ENCODE measurements at regions not wholly inside any gene's neighbourhood (a gene's known extent, or its start where the extent isn't known, plus 50 kb on each side); places are given as distances from the start of the nearest gene placed in this dataset.

- TF ChIP-seq TAF1 (IDR thresholded peaks at IDR 0.05; ENCODE audit: borderline replicate concordance, low read depth, low read length): no peak
- no peak for TF ChIP-seq POLR2A (IDR thresholded peaks at IDR 0.05; ENCODE audit: low read depth, low read length)
Observed at GRCh38 chr20:51236421-51236820, 213.5 kb upstream of the KCNG1 start.
